WTC11 (cell line): ENCODE measurements at regions not wholly inside any gene's neighbourhood (a gene's known extent, or its start where the extent isn't known, plus 50 kb on each side); places are given as distances from the start of the nearest gene placed in this dataset.

Source experiments
- ATAC-seq: fragments of 200-7000 bp; cut with Tn5 transposase; 2 replicates; pipeline ENCODE4 v1.10.0; 2021; ENCODE audit warnings: mild to moderate bottlenecking, moderate library complexity
- CTCF ChIA-PET: fragments of 300-600 bp; sonication (Branson Sonifier 250); formaldehyde crosslinking; loops from one replicate; lab custom pipeline; 2021; ENCODE audit warnings: antibody characterized with exemption; lab: Charles Lee
- POLR2A ChIA-PET: fragments of 350-600 bp; sonication (Branson Sonifier 250); formaldehyde crosslinking; loops from one replicate; lab custom pipeline; 2021; ENCODE audit warnings: antibody characterized with exemption; lab: Charles Lee
- DNase-seq: peaks from one replicate; pipeline ENCODE4 v3.0.0; 2021; ENCODE audit warnings: low spot score
- H3K27ac Mint-ChIP-seq: 2 replicates; pipeline ENCODE4 v1.8.0; 2021; ENCODE audit warnings: mixed read lengths
- H3K27me3 Mint-ChIP-seq: 2 replicates; pipeline ENCODE4 v1.8.0; 2021; ENCODE audit warnings: low read depth, mild to moderate bottlenecking, moderate library complexity, mixed read lengths
- H3K36me3 Mint-ChIP-seq: 2 replicates; pipeline ENCODE4 v1.8.0; 2021; ENCODE audit warnings: mixed read lengths
- H3K4me1 Mint-ChIP-seq: 2 replicates; pipeline ENCODE4 v1.8.0; 2022; ENCODE audit warnings: mixed read lengths
- H3K4me3 Mint-ChIP-seq: 2 replicates; pipeline ENCODE4 v1.8.0; 2021; ENCODE audit warnings: mild to moderate bottlenecking, moderate library complexity, mixed read lengths
- H3K9me3 Mint-ChIP-seq: 2 replicates; pipeline ENCODE4 v1.8.0; 2021; ENCODE audit warnings: mixed read lengths
- EMX1 ChIP-seq: fragments of 250-450 bp; sonication (Bioruptor Pico); IDR thresholded peaks from 2 replicates; pipeline ENCODE4 v1.8.0; 2021; ENCODE audit warnings: mild to moderate bottlenecking
- ETV6 ChIP-seq: sonication (generic); formaldehyde crosslinking; IDR thresholded peaks from 2 replicates; pipeline ENCODE4 v1.8.1; 2022; ENCODE audit warnings: mild to moderate bottlenecking, missing genetic modification reagents
- GRHL2 ChIP-seq: fragments of 250-450 bp; sonication (Bioruptor Pico); IDR thresholded peaks from 2 replicates; pipeline ENCODE4 v1.8.0; 2022; ENCODE audit warnings: mild to moderate bottlenecking, moderate library complexity; ENCODE audit not compliant: insufficient replicate concordance, severe bottlenecking
- MXD4 ChIP-seq: fragments of 250-450 bp; sonication (Bioruptor Pico); IDR thresholded peaks from 2 replicates; pipeline ENCODE4 v1.8.0; 2021; ENCODE audit warnings: mild to moderate bottlenecking, moderate library complexity, borderline replicate concordance
- MYBL2 ChIP-seq: sonication (generic); formaldehyde crosslinking; IDR thresholded peaks from 2 replicates; pipeline ENCODE4 v1.8.1; 2023; ENCODE audit warnings: mild to moderate bottlenecking, moderate library complexity, missing genetic modification reagents
- NFATC4 ChIP-seq: fragments of 250-450 bp; sonication (Bioruptor Pico); IDR thresholded peaks from 2 replicates; pipeline ENCODE4 v1.9.0; 2021; ENCODE audit warnings: mild to moderate bottlenecking
- NFE2L1 ChIP-seq: sonication (generic); formaldehyde crosslinking; IDR thresholded peaks from 2 replicates; pipeline ENCODE4 v1.8.1; 2023; ENCODE audit warnings: missing genetic modification reagents
- TCF7 ChIP-seq: sonication (generic); formaldehyde crosslinking; IDR thresholded peaks from 2 replicates; pipeline ENCODE4 v1.8.0; 2022; ENCODE audit warnings: mild to moderate bottlenecking, low read depth, missing genetic modification reagents, moderate library complexity
- ZNF219 ChIP-seq: sonication (generic); formaldehyde crosslinking; IDR thresholded peaks from 2 replicates; pipeline ENCODE4 v1.8.0; 2023; ENCODE audit warnings: missing genetic modification reagents, mild to moderate bottlenecking, borderline replicate concordance
- ZNF232 ChIP-seq: sonication (generic); formaldehyde crosslinking; IDR thresholded peaks from 2 replicates; pipeline ENCODE4 v1.8.0; 2022; ENCODE audit warnings: mild to moderate bottlenecking, missing genetic modification reagents
- ZNF263 ChIP-seq: sonication (generic); formaldehyde crosslinking; IDR thresholded peaks from 2 replicates; pipeline ENCODE4 v1.8.1; 2022; ENCODE audit warnings: low read depth, mild to moderate bottlenecking, moderate library complexity, missing genetic modification reagents
- ZNF423 ChIP-seq: fragments of 250-450 bp; sonication (Bioruptor Pico); IDR thresholded peaks from 2 replicates; pipeline ENCODE4 v2.1.2; 2022; ENCODE audit warnings: mild to moderate bottlenecking, moderate library complexity
- TF ChIP-seq, protein P1 (sequence below): sonication (generic); formaldehyde crosslinking; IDR thresholded peaks from 2 replicates; pipeline ENCODE4 v1.8.1; 2023; ENCODE audit warnings: mild to moderate bottlenecking, missing genetic modification reagents, moderate library complexity
- TF ChIP-seq, protein P2 (sequence below): sonication (generic); formaldehyde crosslinking; IDR thresholded peaks from 2 replicates; pipeline ENCODE4 v1.8.1; 2023; ENCODE audit warnings: mild to moderate bottlenecking, missing genetic modification reagents
- TF ChIP-seq, protein P3 (sequence below): fragments of 250-450 bp; sonication (Bioruptor Pico); IDR thresholded peaks from 2 replicates; pipeline ENCODE4 v1.8.0; 2021; ENCODE audit warnings: mild to moderate bottlenecking
- TF ChIP-seq, protein P4 (sequence below): sonication (generic); formaldehyde crosslinking; IDR thresholded peaks from 2 replicates; pipeline ENCODE4 v1.8.1; 2023; ENCODE audit warnings: mild to moderate bottlenecking, missing genetic modification reagents
- TF ChIP-seq, protein P5 (sequence below): sonication (generic); formaldehyde crosslinking; IDR thresholded peaks from 2 replicates; pipeline ENCODE4 v1.8.1; 2023; ENCODE audit warnings: mild to moderate bottlenecking, missing genetic modification reagents, borderline replicate concordance
- TF ChIP-seq, protein P6 (sequence below): sonication (generic); formaldehyde crosslinking; IDR thresholded peaks from 2 replicates; pipeline ENCODE4 v1.8.1; 2022; ENCODE audit warnings: mild to moderate bottlenecking, moderate library complexity, missing genetic modification reagents

DNA sequence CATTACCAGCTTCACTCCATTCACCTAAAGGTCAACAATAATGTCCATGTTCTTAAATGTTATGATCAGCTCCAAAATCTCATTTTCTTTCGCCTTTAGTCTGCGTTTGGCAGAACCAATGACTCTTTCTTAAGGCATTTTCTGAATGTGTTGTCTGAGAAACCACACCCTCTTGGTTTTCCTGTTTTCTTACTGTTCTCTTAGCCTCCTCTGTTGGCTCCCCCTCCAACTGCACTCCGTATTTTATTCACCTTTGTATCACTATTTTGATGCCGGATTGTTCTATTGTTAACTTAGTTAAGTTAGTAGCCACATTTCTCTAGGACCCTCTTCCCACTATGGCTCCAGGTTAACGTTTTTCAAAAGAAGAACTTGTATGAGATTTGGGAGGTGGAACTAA is 185.6 kb downstream of the DMAC1 start:
- POLR2A ChIA-PET = no interaction called here
- no peak for TF ChIP-seq ZNF219
- TF ChIP-seq GRHL2 (CRISPR knock-in tag) = no peak
- TF ChIP-seq ZNF232 (CRISPR knock-in tag) = no peak
- TF ChIP-seq, protein P1, sequence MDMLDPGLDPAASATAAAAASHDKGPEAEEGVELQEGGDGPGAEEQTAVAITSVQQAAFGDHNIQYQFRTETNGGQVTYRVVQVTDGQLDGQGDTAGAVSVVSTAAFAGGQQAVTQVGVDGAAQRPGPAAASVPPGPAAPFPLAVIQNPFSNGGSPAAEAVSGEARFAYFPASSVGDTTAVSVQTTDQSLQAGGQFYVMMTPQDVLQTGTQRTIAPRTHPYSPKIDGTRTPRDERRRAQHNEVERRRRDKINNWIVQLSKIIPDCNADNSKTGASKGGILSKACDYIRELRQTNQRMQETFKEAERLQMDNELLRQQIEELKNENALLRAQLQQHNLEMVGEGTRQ = no peak
- no peak for TF ChIP-seq EMX1 (CRISPR knock-in tag)
- TF ChIP-seq ETV6 = no peak
- TF ChIP-seq TCF7 = no peak
- no peak for TF ChIP-seq MXD4 (CRISPR knock-in tag)
- TF ChIP-seq, protein P2, sequence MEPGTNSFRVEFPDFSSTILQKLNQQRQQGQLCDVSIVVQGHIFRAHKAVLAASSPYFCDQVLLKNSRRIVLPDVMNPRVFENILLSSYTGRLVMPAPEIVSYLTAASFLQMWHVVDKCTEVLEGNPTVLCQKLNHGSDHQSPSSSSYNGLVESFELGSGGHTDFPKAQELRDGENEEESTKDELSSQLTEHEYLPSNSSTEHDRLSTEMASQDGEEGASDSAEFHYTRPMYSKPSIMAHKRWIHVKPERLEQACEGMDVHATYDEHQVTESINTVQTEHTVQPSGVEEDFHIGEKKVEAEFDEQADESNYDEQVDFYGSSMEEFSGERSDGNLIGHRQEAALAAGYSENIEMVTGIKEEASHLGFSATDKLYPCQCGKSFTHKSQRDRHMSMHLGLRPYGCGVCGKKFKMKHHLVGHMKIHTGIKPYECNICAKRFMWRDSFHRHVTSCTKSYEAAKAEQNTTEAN (CRISPR knock-in tag) = no peak
- no peak for TF ChIP-seq ZNF263 (CRISPR knock-in tag)
- no peak for TF ChIP-seq ZNF423 (CRISPR knock-in tag)
- TF ChIP-seq NFE2L1 (CRISPR knock-in tag) = no peak
- TF ChIP-seq NFATC4 = no peak
- no peak for TF ChIP-seq MYBL2 (CRISPR knock-in tag)
- TF ChIP-seq, protein P3, sequence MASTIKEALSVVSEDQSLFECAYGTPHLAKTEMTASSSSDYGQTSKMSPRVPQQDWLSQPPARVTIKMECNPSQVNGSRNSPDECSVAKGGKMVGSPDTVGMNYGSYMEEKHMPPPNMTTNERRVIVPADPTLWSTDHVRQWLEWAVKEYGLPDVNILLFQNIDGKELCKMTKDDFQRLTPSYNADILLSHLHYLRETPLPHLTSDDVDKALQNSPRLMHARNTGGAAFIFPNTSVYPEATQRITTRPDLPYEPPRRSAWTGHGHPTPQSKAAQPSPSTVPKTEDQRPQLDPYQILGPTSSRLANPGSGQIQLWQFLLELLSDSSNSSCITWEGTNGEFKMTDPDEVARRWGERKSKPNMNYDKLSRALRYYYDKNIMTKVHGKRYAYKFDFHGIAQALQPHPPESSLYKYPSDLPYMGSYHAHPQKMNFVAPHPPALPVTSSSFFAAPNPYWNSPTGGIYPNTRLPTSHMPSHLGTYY (CRISPR knock-in tag) = no peak
- TF ChIP-seq, protein P4, sequence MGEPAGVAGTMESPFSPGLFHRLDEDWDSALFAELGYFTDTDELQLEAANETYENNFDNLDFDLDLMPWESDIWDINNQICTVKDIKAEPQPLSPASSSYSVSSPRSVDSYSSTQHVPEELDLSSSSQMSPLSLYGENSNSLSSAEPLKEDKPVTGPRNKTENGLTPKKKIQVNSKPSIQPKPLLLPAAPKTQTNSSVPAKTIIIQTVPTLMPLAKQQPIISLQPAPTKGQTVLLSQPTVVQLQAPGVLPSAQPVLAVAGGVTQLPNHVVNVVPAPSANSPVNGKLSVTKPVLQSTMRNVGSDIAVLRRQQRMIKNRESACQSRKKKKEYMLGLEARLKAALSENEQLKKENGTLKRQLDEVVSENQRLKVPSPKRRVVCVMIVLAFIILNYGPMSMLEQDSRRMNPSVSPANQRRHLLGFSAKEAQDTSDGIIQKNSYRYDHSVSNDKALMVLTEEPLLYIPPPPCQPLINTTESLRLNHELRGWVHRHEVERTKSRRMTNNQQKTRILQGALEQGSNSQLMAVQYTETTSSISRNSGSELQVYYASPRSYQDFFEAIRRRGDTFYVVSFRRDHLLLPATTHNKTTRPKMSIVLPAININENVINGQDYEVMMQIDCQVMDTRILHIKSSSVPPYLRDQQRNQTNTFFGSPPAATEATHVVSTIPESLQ (CRISPR knock-in tag) = no peak
- TF ChIP-seq, protein P5, sequence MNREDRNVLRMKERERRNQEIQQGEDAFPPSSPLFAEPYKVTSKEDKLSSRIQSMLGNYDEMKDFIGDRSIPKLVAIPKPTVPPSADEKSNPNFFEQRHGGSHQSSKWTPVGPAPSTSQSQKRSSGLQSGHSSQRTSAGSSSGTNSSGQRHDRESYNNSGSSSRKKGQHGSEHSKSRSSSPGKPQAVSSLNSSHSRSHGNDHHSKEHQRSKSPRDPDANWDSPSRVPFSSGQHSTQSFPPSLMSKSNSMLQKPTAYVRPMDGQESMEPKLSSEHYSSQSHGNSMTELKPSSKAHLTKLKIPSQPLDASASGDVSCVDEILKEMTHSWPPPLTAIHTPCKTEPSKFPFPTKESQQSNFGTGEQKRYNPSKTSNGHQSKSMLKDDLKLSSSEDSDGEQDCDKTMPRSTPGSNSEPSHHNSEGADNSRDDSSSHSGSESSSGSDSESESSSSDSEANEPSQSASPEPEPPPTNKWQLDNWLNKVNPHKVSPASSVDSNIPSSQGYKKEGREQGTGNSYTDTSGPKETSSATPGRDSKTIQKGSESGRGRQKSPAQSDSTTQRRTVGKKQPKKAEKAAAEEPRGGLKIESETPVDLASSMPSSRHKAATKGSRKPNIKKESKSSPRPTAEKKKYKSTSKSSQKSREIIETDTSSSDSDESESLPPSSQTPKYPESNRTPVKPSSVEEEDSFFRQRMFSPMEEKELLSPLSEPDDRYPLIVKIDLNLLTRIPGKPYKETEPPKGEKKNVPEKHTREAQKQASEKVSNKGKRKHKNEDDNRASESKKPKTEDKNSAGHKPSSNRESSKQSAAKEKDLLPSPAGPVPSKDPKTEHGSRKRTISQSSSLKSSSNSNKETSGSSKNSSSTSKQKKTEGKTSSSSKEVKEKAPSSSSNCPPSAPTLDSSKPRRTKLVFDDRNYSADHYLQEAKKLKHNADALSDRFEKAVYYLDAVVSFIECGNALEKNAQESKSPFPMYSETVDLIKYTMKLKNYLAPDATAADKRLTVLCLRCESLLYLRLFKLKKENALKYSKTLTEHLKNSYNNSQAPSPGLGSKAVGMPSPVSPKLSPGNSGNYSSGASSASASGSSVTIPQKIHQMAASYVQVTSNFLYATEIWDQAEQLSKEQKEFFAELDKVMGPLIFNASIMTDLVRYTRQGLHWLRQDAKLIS = no peak
- TF ChIP-seq, protein P6, sequence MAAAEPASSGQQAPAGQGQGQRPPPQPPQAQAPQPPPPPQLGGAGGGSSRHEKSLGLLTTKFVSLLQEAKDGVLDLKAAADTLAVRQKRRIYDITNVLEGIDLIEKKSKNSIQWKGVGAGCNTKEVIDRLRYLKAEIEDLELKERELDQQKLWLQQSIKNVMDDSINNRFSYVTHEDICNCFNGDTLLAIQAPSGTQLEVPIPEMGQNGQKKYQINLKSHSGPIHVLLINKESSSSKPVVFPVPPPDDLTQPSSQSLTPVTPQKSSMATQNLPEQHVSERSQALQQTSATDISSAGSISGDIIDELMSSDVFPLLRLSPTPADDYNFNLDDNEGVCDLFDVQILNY = no peak
- peaks cover 3% of the 10 kb centered on the region for H3K4me1 Mint-ChIP-seq
- no peaks in the 10 kb centered on the region for H3K36me3 Mint-ChIP-seq
- CTCF ChIA-PET = no interaction called here
- no peak for ATAC-seq
- no peak overlapping the region for H3K27ac Mint-ChIP-seq
- no peak for DNase-seq
- no peak overlapping the region for H3K4me3 Mint-ChIP-seq
- no peaks in the 10 kb centered on the region for H3K9me3 Mint-ChIP-seq
- H3K27me3 Mint-ChIP-seq = no peaks in the 10 kb centered on the region
